ENCODE measurements at regions not wholly inside any gene's neighbourhood (a gene's known extent, or its start where the extent isn't known, plus 50 kb on each side); places are given as distances from the start of the nearest gene placed in this dataset.
A peak's percentile ranks its signal among the peaks of the same experiment; 100 is the strongest.

DNA sequence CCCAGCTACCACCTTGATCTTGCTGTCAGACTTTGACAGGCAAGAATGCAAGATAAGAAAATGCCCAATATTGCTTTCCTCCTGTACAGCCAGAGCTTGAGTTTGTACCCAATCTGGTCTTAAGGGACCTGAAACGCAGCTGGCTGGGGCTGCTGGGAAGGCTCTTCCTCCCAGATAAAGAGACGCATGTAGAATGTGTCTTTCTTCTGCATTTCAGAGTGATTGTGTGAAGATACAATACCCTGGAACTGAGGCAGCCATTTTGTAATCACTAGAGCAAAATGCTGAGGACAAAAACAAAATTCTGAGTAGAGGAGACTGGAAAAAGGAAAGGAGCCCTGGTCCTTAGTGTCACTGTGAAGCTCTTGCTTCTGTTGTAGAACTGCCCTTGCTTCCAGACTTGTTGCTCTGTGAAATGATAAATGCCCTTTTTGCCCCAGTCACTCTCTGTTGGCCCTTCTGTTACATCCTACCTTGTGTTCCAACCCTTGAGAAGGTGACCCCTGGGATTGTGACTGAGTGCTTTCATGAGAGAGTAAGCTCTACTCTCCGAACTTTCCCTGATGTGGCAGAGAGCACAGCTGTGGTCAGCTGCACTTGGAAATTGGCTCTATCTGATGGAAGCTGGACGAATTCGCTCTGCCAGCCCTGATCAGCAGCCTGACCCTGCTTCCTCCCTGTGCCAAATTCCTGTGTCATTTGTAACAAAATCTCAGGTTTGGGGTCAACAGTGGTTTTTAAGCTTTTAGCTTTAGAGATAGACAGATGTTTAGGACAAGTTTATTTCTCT lies 137.4 kb upstream of the RBMS1 start:
- no peak for DNase-seq (ENCODE audit: low read depth in 4 of 4, low spot score in 1 of 4)

DNA sequence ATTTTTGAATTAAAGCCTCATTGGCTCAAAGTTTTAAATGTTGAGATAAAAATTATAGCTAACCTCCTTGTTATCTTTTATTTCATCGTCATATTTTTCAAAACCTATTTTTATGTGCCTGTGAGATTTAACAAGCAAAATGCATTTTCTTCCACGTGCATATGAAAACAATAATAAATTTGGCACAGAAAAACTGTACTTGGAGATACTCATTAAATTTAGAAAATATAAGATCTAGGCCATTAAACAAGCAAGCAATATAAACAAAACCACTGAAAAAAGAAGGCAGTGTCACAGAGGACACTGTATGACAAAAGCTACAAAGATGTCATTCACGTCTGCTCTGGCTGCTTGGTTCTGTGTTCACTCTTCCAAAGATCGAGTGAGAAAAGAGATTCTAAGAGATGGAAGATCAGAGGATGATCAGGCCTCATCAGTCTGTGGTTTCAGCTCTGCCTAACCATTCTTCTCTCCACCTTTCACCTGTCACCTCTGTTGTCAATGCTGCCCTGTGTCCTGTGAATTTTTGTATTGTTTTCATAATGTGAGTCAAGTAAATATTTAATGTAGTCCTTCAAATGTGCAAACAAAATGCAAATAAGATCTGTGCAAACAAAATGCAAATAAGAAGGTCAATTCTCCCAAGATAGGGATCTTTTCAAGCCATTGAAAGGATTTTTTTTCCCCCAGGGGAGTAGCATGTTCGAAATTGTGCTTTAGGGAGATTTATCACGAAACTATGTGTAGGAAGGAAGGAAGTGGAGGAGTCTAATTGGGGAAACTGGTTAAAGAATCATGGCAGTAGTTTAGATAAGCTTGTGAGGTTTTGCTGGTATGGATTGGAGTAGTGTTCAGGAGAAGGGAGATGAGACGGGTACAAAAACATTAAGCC lies 138.7 kb upstream of the RBMS1 start:
- DNase-seq (ENCODE audit: low read depth in 4 of 4, low spot score in 1 of 4) = no peak

DNA sequence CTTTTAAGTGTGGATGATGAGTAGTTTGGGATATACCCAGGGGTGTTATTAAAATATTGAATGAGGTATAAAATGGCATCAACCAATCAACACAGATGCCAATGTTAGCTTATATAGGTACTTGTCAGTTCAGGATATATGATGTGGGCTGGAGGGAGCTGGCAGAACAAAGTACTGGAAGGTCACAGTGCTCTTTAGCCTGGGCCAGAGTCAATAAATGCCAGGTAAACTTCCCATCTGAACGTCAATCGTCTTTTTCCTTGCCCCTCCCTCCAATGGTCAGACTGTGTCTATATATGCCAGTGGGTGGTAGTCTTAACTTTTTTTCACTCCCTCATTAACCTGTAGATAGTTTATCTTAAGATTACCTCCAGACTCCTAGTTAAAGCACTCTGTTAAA lies 140.8 kb upstream of the RBMS1 start:
- no peak for DNase-seq (ENCODE audit: low read depth in 4 of 4, low spot score in 1 of 4)

DNA sequence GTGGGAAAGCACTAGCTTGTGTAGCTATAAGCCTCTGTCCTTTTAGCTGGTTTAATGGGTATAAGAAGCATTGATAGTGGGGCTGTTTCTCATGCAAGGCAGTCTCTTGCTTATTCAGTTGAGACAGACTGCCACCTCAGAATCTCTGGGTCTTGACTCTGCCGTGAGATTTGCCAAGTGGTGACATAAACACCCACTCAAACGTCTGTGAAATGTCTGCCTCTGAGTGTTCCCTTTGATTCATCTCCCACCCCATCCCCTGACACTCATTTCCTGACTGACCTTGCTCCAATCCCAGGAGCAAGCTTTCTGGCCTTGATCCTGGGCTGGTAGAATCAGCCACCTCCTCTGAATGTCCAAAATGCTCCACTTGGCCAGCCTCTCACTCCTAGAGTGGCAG lies 141.9 kb upstream of the RBMS1 start:
- DNase-seq (ENCODE audit: low read depth in 4 of 4, low spot score in 1 of 4) = no peak

DNA sequence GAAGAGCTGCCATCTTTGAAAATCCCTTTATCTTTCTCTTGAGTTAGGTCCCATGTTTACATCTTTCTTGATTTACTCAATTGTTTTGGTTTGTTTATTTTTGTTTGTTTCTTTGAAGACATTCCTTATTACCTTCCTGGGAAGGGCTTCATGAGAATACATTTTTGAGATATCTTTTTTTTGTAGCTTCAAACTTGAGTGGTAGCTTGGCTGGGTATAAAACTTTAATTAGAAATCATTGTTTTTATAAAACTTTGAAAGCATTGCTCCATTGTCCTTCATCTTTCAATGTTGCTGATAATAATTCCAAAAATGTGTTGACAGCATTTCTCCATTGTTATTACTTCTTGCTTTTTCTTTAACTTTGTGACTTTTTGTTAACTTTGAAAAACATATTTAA lies 145.9 kb upstream of the RBMS1 start:
- DNase-seq (ENCODE audit: low read depth in 4 of 4, low spot score in 1 of 4) = no peak

DNA sequence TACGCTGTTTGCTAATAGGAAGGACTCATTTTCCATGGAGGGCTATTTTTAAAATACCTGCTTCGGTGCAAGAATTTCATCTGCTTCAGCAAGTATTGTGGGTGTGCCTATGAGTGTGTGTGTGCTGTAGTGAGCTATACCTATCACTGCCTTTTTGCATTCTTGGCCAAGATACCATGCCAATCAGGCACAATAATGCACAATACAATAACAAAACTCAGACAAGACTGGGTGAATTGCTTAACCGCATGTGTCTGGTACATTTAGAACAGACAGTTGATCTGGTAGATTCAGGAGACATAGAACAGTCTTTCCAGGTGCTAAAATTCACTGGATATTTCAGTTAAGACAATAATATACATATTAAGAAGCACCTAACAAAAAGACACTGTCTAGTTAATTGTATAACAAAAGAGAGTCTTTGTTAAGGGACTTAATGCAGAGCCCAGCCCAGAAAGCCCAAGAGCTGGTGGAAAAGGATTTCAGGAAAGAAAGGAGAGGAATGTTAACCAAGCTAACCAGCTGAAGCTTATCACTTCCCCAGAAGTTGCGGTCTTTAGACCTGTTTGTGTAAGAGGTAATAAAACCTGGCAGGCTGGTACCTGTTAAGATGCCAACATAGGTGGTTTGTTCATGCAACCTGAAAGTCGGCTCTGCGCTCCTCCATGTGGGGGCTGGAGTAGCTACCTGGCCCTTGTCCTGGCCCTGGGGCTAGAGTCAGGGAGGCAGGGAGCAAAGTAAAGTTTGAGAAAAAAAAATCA lies 153.3 kb upstream of the RBMS1 start:
- no peak for DNase-seq (ENCODE audit: low read depth in 4 of 4, low spot score in 1 of 4)

DNA sequence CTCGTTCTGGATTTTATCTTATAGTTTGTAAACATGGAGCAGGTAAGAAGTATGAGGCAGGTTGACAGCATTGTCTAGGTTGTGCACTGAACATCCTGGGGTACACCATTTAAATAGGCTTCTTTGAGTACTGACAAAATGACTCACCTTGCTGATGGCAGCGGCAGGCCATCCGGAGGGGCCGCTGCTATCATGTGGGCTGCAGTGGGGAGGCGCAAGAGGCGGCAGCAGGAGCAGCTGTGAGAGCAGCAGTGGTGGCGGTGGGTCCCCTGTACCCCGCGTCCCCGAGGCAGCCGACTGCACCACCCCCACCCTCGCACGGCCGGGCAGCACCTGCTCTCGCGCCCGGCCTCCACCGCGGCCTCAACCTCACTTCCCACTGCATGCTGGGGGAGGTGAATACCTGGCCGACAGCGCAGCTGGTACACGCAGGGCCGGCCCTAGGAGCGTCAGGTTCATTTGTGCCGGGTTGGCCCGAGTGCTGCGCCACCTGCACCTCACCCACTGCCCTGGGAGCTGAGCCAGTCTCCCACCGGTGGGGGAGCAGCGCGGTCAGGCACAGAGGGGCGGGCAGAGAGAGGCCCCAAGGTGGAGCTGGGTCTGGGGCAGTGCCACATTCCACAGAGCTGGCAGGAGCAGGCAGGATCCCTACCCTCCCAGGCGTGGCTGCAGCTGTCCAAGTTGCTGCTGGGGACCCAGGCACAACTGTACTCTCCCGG lies 154.5 kb upstream of the RBMS1 start:
- no peak for DNase-seq (ENCODE audit: low read depth in 4 of 4, low spot score in 1 of 4)

DNA sequence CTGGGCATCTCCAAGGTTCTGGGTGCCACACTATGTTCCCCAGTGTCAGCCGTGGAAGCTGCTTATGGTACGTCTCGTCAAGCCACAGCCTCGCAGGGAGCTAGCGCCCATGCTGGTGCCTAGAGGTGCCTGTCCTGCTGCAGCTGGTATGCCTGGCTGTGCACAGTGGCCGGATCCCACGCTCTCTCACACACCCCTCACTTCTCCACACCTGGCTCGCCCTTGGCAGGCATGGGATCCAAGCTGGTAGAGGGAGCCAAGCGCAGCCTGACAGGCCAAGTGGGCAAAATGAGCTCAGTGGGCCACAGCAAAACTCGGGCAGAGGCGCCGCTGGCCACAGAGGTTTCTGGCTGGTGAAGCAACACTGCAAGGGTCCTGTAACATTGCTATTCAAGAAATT lies 156.1 kb upstream of the RBMS1 start:
- DNase-seq (ENCODE audit: low read depth in 4 of 4, low spot score in 1 of 4) = no peak

DNA sequence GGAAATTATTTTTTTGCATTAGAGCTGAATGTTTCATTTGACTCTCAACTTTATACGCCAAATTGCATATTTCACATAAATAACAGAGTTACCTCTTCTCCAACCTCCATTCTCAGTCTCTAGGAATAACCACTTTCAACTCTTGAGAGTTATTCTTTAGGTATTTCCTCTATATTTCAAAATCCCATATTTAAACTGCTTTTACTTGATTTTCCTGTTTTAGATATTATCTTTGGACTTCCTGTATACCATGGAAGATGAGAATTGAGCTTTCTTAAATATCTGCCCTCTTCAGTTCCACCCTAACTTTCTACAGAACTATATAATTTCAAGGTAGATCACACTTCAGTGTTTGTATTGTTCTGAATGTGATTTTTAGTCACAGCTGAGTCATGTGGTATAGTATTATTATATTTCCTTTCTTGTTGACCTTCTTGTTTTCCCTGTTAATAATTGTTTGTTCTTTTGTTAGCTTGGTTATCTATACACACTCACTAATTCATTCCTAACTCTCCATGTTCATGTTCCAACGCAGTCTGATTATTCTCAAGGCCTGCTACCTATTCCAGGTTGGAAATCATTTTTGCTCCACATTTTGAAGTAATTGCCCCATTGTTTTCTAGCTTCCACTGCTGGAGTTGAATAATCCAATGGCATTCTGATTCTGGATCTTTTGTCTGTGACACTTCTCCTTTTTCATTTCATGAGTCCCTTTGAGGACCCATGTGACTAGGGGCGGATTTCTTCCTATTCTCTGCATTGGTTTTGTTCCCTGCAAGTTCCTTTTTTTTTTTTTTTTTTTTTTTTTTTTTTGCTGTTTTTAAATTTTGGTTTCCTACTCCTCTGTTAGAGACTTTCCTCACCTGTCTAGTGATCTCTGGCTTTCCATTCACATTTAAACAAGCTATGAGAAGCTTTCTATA lies 156.8 kb upstream of the RBMS1 start:
- DNase-seq (ENCODE audit: low read depth in 4 of 4, low spot score in 1 of 4) = no peak

DNA sequence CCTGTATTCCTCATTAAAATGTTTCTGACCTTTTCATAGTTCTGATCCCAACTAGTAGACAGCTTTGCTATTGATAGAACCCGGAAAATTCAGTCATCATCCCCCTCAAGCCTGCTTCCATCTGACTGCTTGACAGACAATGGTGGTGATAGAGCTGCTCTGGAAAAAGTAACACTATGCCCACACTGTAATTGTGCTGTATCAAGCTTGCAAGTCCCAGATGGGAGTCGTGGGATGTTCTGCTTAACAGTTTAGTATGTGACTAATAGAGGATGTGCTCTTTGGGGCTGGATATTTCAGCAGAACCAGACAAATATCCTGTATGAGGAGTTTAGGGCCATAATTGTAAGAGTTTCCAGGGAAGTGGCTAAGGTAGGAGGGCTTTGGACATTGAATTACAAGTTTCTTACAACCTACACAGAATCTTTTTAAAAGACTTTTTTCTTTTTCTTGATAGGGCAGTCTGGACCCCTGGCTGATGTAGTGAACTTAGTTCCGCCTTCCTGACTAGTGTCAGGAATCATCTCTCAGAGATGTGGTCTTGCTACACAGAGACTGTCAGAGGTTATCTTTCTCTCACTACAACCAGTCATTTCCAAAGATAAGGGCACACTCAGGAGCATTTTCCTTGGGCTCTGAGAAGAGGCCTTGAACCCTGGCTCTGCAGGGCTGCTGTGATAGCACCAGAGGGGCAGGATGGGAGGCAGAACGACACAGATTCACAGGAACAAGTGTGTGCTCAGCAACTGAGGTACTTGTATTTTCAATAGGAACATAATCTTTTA lies 158.0 kb upstream of the RBMS1 start:
- DNase-seq (ENCODE audit: low read depth in 4 of 4, low spot score in 1 of 4) = no peak

DNA sequence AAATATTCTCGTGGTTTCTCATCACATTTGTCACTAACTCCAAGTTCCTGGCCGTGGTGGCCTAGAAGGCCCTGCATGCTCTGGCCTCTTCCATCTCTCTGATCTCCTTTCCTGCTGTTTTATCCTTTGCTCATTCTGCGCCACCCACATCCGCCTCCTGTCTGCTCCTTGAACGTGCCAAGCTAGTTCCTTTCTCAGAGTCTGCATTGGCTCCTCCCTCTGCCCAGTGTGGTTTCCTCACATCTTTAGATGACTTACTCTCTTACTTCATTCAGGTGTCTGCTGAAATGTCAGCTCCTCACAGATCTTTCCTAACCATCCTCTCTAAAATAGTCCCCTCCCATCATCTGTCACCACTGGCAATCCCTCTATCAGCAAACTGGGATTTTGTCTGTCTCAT lies 158.6 kb upstream of the RBMS1 start:
- peak in 3 of 4 experiments; percentile 4 to 58 (median 33) for DNase-seq (ENCODE audit: low read depth in 4 of 4, low spot score in 1 of 4)

DNA sequence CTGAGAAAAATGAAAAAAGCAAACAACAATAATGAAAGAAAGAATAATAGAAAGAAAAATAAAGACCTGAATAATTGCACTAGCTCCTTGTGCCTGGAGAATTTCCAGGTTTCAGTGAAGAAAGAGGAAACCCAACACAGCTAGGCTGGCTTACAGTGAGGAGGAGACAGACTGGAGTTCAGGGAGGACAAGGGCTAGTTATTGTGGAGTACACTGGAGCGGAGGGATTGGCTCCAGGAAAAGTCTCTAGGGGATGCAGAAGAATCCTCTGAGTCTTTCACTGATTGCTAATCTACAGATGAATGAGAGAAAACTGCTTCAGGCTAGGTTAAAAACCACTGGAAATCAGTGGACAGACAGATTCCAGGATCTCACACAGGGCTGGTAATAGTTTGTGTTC lies 163.6 kb upstream of the RBMS1 start:
- DNase-seq (ENCODE audit: low read depth in 4 of 4, low spot score in 1 of 4) = no peak

DNA sequence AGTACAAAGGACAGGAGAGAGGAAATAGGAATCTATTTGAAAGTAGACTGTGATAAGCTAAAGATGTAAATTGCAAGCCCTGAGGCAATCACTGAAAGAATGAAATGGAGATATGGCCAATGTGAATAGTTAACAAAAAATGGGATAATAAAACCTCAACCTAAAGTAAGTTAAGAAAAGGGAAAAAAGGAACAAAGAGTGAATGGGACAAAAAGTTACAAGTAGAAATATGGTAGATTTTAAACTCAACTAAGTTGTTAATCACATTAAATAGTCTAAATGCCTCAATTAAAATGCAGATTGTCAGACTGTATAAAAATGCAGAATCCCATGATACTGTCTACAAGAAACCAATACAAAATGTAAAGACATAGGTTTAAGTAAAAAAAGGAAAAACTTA lies 165.2 kb upstream of the RBMS1 start:
- DNase-seq (ENCODE audit: low read depth in 4 of 4, low spot score in 1 of 4) = no peak

DNA sequence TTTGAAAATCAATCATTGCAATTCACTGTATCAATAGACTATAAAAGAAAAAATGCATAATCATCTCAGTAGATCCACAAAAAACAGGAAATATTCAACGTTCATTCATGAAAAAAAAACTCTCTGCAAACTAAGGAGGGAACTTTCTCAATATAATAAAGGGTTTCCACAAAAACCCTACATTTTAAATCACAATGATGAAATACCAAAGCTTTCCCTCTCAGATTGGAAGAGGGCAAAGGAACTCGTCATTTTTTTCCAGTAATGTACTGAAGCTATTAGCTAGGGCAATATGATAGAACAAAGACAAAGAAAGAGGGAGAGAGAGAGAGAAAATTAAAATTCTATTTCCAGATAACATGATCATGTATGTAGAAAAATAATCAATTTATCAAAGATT lies 167.1 kb upstream of the RBMS1 start:
- DNase-seq (ENCODE audit: low read depth in 4 of 4, low spot score in 1 of 4) = no peak

DNA sequence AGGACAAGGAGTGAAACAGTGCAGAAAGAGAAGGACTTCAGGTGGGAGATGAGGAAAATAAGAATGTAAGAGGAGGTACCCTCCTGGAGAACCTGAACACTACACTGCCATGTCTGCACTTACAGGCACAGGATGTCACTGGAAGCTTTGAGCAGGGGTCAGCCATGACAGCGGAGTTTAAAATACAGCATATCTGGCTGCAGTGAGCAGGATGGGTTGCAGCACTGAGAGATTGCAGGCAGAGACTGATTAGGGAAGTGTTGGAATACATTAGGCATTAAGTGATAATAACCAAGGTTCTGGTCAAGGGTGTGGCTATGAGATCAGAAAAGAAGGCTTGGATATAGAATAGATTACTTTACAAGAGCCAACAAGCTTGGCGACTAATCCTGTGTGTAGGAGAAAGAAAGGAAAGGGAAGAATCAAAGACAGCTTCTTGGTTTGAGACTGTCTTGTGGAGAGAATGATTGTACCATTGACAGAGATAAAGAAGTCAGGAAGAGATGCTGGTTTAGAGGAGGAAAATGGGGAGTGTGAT lies 171.1 kb upstream of the RBMS1 start:
- DNase-seq (ENCODE audit: low read depth in 4 of 4, low spot score in 1 of 4) = no peak

DNA sequence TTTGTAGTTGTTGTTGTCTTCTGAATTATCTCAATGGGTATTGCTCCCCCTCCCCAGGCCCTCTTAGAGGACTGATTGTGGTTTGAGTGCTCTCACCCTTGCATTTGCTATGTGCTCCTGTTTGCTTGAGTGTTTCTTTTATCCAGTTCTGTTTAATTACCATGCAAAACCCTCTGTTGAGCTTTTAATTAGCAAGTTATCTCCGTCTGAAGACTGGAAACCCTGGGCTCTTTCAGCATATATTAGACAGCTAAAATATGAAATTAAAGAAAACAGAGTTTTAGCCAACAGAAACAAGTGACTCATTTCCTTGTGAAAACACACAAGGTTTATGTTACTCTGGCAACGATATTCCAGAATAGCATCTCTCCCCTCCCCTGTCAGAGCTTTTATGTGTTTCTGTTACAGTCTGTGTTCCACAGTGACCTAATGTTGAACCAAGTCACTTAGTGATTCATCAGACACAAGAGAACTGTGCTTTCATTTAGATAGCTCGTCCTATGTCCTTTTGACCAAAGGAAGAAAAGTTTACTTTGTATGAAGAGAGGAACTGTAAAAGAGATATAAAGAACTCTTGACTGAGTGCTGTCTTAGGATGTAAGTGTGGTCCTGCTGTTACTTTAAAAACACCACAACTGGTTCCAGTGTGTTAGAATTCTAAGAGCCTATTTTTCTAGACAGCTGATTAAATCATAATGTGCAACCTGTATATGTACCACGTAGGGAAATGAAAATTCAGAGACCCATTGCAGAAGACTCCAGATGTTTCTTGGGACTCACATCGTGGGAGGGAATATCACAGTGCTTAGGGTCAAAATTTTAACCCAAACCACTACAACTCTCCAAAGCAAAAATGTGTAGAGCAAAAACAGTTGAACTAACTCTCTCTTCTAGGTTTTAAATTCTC lies 172.8 kb upstream of the RBMS1 start:
- no peak for DNase-seq (ENCODE audit: low read depth in 4 of 4, low spot score in 1 of 4)

DNA sequence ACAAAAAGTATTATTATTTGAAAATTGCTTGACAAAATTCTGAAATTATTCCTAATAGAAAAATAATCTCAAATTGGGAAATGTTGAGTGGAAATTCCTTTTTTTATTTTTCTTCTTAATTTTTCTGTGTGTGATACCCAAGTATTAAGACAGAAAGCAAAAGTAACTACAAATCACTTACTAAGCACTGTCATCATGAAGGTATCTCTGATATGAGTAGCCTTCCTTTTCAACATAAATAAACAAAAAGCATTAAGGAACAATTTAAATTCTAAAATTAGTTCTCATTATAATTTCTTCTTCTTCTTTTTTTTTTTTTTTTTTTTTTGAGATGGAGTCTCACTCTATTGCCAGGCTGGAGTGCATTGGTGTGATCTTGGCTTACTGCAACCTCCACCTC lies 174.2 kb upstream of the RBMS1 start:
- no peak for DNase-seq (ENCODE audit: low read depth in 4 of 4, low spot score in 1 of 4)

DNA sequence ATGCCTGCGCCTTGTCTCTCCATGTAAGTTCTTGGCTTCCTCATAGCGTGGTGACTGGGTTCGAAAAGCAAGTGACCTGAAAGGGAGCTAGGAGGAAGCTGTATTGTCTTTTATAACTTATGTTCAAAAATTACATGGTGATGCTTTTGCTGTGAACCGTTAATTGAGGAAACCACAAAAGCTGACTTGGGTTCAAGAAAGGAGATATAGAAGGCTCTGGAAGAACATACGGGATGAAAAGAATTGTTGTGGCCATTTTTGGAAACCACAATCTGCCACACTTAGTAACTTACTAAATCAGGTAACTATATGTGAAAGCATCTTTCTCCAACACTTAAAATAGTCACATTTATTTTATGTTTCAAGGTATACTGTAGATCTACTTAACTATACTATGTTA lies 177.0 kb upstream of the RBMS1 start:
- DNase-seq (ENCODE audit: low read depth in 4 of 4, low spot score in 1 of 4) = no peak

Measured in stimulated activated CD4-positive, alpha-beta T cell treated with anti-CD3 and anti-CD28 coated beads, Interleukin-1b, Interleukin-23, amount 100 ng/mL, for 24 hours (primary cell).